ENCODE measurements at regions not wholly inside any gene's neighbourhood (a gene's known extent, or its start where the extent isn't known, plus 50 kb on each side); places are given as distances from the start of the nearest gene placed in this dataset.

- DNase-seq, result no peak
Observed at GRCh38 chr10:43884501-43885105, 235.9 kb upstream of the ZNF32 start.

GRCh38 chr10:43882711-43883110 is 234.0 kb upstream of the ZNF32 start:
- no peak for DNase-seq

DNA sequence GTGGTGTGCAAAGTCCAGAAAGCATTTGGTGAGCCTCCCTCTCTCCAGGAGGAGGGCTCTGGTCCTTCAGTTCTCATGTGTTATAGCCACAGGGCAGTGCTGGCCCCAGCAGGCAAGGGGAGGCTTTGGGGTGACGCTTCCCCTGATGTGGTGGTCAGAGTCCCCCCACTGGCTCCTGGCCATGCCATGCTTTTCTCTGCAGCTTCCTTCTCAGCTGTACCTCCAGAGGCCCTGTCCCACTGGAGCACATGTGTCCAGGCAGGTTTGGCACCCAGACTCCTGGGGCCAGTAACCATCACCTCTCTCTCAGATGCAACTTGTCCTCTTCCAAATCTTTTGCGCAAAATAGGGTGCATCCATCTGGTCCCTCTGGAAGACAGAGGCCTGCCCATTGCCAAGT is 233.0 kb upstream of the ZNF32 start:
- no peak for DNase-seq

GRCh38 chr10:43880160-43880559 is 231.5 kb upstream of the ZNF32 start:
- DNase-seq, result no peak

DNA sequence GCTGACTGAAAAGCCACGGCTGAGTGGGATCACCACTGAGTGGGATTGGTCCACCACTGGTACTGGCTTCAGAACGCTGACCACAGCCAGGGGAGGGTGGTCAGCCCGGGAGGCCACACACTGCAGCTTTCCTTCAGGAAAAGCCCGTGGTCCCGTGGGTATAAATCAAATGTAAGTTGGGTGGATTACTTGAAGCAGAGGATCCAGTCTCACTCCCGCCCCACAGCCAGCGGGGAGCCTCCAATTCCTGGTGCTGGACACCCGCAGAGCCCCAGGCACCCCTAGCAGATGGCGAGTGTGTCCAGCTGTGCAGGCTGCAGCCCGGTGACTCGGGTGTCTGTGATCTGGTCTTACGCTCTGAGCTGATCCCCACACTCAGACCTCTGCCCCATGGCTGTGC is 231.1 kb upstream of the ZNF32 start:
- DNase-seq, result no peak

DNA sequence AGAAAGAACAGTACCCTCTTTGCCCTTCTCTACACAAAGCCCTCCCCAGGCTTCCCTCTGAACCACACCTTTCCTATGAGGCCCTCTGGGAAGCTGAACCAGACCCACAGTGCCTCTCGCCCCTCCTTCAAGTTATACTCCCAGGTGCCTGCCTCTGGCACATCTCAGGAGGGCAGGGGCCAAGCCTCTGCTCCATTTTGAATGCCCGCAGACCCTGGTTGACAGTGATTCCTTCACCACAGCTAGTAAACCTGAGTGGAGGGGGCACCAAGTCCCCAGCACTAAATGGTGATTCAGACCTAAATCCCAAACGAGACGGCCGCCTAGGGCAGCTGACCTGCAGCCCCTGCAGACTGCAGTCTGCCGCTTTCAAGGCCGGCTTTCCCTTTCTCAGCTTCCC is 230.5 kb upstream of the ZNF32 start:
- DNase-seq, result no peak

DNA sequence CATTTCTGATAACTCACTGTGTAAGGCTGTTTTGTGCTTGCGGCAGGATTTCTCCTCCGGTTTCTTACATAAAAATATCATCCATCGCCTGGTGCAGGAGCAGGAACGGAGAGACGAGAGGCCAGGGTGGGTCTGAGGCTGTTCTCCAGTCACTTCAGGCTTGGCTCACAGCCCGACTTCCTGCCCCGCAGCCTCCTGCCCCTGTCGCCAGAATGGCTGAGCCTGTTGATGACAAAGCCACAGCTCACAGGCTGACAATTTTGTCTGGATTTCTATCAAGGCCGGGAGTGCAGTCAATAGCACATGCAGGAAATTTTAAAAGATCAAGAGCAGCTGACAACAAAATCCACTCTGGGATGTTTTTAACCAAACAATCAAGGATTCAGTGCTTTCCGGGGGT is 229.7 kb upstream of the ZNF32 start:
- DNase-seq, result no peak

DNA sequence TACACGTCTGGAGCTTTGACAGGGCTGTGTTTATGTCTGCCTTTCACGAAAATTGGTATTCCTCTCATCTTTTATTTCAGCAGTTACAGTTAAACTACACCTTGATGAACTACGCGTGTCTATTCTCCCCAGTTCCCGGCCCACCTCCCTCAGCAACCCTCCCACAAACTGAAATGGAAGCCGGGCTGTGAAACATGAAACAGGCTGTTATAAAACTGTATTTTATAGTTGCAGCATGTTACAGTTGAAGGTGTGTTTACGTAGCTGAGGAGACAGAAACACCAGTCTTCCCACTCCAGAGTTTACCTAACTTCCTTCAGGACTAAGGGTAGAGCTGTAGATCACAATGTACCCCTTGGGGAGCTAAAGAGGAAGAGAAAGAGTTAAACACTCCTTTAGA is 228.3 kb upstream of the ZNF32 start:
- no peak for DNase-seq

DNA sequence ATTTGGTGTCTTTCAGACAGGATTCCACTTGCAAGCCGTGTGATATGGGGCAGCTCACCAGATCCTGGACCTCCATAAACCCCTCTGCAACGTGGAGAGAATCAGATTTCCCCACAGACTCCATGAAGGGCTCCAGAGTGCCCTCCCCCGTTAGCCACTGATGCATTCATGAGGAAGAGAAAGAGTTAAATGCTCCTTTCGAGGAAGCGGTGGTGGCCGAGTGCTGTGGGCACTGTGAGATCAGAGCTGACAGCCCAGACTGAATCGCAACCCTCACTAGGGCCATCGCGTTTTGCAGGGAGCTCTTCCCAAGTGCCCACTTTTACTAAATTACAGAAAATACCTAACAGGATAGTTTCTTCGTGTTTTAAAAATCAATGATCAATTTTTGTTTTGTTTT is 226.3 kb upstream of the ZNF32 start:
- DNase-seq, result no peak

DNA sequence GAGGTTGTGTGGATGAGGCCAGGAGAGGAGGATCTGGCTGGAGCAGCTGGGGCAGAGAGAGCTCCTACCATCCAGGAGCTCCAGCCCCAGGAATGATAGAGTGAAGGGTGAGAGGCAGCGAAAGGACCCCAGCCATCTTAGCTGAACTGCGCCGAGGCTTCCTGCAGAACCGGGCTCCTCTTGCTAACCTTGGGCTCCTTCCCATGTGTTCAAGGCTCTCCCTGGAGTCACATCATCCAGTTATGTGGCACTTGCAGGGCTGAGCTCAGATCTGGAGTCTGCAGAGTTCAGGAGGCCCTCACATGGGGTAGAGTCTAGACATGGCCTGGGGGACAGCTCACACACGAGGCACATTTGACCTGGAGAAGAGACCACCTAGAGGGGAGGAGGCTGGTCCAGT is 225.0 kb upstream of the ZNF32 start:
- no peak for DNase-seq

GRCh38 chr10:43872644-43873043 is 224.0 kb upstream of the ZNF32 start:
- DNase-seq, result no peak

- no peak for DNase-seq
Observed at GRCh38 chr10:43871545-43871944, 222.9 kb upstream of the ZNF32 start.

GRCh38 chr10:43870968-43871439 is 222.3 kb upstream of the ZNF32 start:
- DNase-seq, result no peak

GRCh38 chr10:43869669-43870322 is 221.1 kb upstream of the ZNF32 start:
- no peak for DNase-seq

GRCh38 chr10:43868952-43869351 is 220.3 kb upstream of the ZNF32 start:
- DNase-seq, result no peak

GRCh38 chr10:43867667-43868565 is 219.2 kb upstream of the ZNF32 start:
- DNase-seq, result no peak

- no peak for DNase-seq
Observed at GRCh38 chr10:43867113-43867512, 218.4 kb upstream of the ZNF32 start.

DNA sequence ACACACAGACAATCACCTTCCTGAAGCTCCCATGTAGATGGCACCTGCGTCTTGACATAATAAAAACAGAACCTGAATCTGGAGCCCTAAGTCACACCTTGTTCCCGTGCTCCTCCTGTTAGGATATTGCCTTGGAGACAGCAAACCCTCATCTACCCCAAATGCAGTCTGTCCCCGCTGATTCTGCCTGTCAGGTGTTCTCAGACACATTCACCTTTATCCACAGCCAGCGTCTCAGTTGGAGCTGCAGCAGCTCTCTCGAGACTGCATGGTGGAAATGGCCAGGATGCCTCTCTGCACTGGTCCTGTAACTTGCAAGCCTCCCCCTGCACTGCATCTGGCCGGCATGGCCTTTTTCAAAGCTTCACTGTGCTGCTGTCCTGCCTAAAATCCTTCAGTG is 218.0 kb upstream of the ZNF32 start:
- no peak for DNase-seq

GRCh38 chr10:43865265-43866135 is 216.8 kb upstream of the ZNF32 start:
- no peak for DNase-seq

DNA sequence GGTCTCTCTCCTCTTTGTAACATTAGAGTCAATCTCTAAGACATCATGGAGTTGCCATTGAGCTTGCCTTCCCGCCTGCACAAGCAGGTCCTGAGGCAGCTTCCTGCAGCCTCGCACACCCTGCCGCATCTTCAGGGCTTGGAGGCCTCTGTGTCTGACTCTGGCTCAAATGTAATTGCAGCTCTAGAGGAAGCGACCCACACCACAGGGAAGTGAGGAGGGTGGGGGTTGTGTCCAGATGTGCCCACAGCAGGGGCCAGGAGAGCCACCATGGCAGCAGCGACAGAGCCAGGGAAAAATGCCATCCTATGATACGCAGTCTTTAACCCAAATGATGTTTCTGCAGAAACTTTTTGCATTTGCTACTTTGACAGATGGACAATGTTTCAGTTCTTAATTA is 216.0 kb upstream of the ZNF32 start:
- no peak for DNase-seq

- no peak for DNase-seq
Observed at GRCh38 chr10:43863859-43864591, 215.3 kb upstream of the ZNF32 start.

GRCh38 chr10:43863270-43863669 is 214.6 kb upstream of the ZNF32 start:
- DNase-seq, result no peak
